ENCODE measurements at regions not wholly inside any gene's neighbourhood (a gene's known extent, or its start where the extent isn't known, plus 50 kb on each side); places are given as distances from the start of the nearest gene placed in this dataset.

DNA sequence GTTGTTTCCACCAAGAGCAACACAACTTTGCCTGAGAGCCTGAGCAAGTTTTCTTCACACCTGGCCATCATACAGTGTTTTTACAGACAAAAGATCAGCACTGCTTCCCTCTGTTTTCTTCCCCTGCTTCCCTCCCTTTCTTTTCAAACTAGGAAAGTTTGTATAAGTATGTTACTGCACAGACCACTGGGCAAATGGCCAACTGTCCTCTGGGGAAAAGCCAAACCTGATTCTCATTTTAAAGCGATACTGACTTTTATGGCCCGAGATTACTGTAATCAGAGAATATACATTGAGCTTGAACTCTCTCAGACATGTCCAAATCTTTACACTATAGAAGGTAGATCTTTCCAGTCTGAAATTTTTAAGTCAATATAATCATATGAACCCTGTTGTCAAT, 415.0 kb downstream of the NFIB start:
- TF ChIP-seq, protein P1, sequence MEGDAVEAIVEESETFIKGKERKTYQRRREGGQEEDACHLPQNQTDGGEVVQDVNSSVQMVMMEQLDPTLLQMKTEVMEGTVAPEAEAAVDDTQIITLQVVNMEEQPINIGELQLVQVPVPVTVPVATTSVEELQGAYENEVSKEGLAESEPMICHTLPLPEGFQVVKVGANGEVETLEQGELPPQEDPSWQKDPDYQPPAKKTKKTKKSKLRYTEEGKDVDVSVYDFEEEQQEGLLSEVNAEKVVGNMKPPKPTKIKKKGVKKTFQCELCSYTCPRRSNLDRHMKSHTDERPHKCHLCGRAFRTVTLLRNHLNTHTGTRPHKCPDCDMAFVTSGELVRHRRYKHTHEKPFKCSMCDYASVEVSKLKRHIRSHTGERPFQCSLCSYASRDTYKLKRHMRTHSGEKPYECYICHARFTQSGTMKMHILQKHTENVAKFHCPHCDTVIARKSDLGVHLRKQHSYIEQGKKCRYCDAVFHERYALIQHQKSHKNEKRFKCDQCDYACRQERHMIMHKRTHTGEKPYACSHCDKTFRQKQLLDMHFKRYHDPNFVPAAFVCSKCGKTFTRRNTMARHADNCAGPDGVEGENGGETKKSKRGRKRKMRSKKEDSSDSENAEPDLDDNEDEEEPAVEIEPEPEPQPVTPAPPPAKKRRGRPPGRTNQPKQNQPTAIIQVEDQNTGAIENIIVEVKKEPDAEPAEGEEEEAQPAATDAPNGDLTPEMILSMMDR (IDR thresholded peaks at IDR 0.05; ENCODE audit: unreplicated experiment), result no peak
- Mint-ChIP-seq H3K27ac (ENCODE audit: unreplicated experiment) (no peak overlapping the region), H3K4me3 (ENCODE audit: unreplicated experiment) (no peak overlapping the region)

GRCh38 chr9:13896922-13897835, 416.8 kb downstream of the NFIB start:
- Mint-ChIP-seq H3K4me3 (ENCODE audit: unreplicated experiment) (no peak overlapping the region), H3K27ac (ENCODE audit: unreplicated experiment) (no peak overlapping the region), H3K4me1 (ENCODE audit: unreplicated experiment) (peaks cover 21% of the 10 kb centered on the region), H3K36me3 (ENCODE audit: low read depth, unreplicated experiment) (no peaks in the 10 kb centered on the region), H3K27me3 (ENCODE audit: unreplicated experiment) (no peaks in the 10 kb centered on the region), H3K9me3 (ENCODE audit: unreplicated experiment) (no peaks in the 10 kb centered on the region)
- TF ChIP-seq, protein P1 (IDR thresholded peaks at IDR 0.05; ENCODE audit: unreplicated experiment), result no peak
- no peak for DNase-seq (ENCODE audit: low spot score)

More for the DNA sequence above, 415.0 kb downstream of the NFIB start:
- H3K9me3 Mint-ChIP-seq (ENCODE audit: unreplicated experiment), result no peaks in the 10 kb centered on the region
- no peaks in the 10 kb centered on the region for H3K27me3 Mint-ChIP-seq (ENCODE audit: unreplicated experiment)
- no peaks in the 10 kb centered on the region for H3K36me3 Mint-ChIP-seq (ENCODE audit: low read depth, unreplicated experiment)
- H3K4me1 Mint-ChIP-seq (ENCODE audit: unreplicated experiment), result peaks cover 21% of the 10 kb centered on the region
- no peak for DNase-seq (ENCODE audit: low spot score)

DNA sequence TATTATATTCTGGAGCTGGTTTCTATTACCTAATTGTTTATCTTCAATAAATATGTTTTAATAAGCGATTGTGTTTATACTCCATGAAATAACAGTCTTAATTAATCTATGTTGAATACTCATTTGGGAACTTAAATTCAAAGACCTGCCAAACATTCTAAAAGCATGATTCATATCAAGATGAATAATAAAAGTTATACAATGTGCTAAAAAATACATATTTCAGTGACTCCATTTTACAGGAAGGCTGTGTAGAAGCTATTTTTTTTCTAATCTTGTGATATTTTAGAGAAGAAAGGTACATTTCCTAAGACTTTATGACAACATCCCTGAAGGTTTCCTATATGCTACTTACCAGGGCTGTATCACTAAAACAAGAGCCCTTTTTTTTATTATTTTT, 417.9 kb downstream of the NFIB start:
- no peak overlapping the region for H3K27ac Mint-ChIP-seq (ENCODE audit: unreplicated experiment)
- peaks cover 16% of the 10 kb centered on the region for H3K4me1 Mint-ChIP-seq (ENCODE audit: unreplicated experiment)
- H3K9me3 Mint-ChIP-seq (ENCODE audit: unreplicated experiment), result no peaks in the 10 kb centered on the region
- no peaks in the 10 kb centered on the region for H3K36me3 Mint-ChIP-seq (ENCODE audit: low read depth, unreplicated experiment)
- no peak overlapping the region for H3K4me3 Mint-ChIP-seq (ENCODE audit: unreplicated experiment)
- H3K27me3 Mint-ChIP-seq (ENCODE audit: unreplicated experiment), result no peaks in the 10 kb centered on the region
- DNase-seq (ENCODE audit: low spot score), result no peak
- TF ChIP-seq, protein P1 (IDR thresholded peaks at IDR 0.05; ENCODE audit: unreplicated experiment), result no peak

- TF ChIP-seq, protein P1 (IDR thresholded peaks at IDR 0.05; ENCODE audit: unreplicated experiment), result no peak
- Mint-ChIP-seq H3K4me1 (ENCODE audit: unreplicated experiment) (no peaks in the 10 kb centered on the region), H3K9me3 (ENCODE audit: unreplicated experiment) (peaks cover 5% of the 10 kb centered on the region), H3K27ac (ENCODE audit: unreplicated experiment) (no peak overlapping the region), H3K36me3 (ENCODE audit: low read depth, unreplicated experiment) (no peaks in the 10 kb centered on the region), H3K4me3 (ENCODE audit: unreplicated experiment) (no peak overlapping the region), H3K27me3 (ENCODE audit: unreplicated experiment) (no peaks in the 10 kb centered on the region)
- DNase-seq (ENCODE audit: low spot score), result no peak
These were observed 428.7 kb downstream of the NFIB start for GRCh38 chr9:13885258-13885657.

GRCh38 chr9:13879981-13880380, 434.0 kb downstream of the NFIB start:
- Mint-ChIP-seq H3K9me3 (ENCODE audit: unreplicated experiment) (peaks cover 3% of the 10 kb centered on the region), H3K27me3 (ENCODE audit: unreplicated experiment) (peaks cover 1% of the 10 kb centered on the region), H3K4me1 (ENCODE audit: unreplicated experiment) (no peaks in the 10 kb centered on the region), H3K4me3 (ENCODE audit: unreplicated experiment) (no peak overlapping the region), H3K36me3 (ENCODE audit: low read depth, unreplicated experiment) (peaks cover 1% of the 10 kb centered on the region), H3K27ac (ENCODE audit: unreplicated experiment) (no peak overlapping the region)
- TF ChIP-seq, protein P1 (IDR thresholded peaks at IDR 0.05; ENCODE audit: unreplicated experiment), result no peak
- no peak for DNase-seq (ENCODE audit: low spot score)

Measured in endothelial cell (in vitro differentiated cells).